ENCODE measurements at regions not wholly inside any gene's neighbourhood (a gene's known extent, or its start where the extent isn't known, plus 50 kb on each side); places are given as distances from the start of the nearest gene placed in this dataset.

DNA sequence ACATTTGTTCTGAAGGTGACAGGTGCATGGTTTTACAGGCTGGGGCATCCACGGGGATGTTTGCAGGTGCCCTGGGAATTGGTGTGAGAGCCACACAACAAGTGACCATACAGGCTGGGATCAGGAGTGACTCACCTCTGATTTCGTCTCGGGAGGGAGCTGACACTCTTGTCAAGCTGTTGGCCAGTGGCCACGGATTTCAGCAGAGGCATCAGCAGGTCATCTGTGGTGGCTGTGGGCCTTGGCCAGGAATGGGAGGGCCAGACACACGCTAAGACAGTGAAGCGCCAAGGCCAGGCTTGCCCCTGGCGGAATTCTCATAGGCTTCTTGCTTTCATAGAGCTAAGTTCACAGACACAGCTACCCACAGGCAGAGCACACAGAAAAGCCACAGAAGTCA, 108.6 kb downstream of the HSPH1 start:
- H3K27ac ChIP-seq, result no peak overlapping the region
- no peak overlapping the region for H3K4me3 ChIP-seq
- peak in 1 of 2 donors; percentile 9 for TF ChIP-seq POLR2A (IDR thresholded peaks at IDR 0.05)
- TF ChIP-seq, protein P1, sequence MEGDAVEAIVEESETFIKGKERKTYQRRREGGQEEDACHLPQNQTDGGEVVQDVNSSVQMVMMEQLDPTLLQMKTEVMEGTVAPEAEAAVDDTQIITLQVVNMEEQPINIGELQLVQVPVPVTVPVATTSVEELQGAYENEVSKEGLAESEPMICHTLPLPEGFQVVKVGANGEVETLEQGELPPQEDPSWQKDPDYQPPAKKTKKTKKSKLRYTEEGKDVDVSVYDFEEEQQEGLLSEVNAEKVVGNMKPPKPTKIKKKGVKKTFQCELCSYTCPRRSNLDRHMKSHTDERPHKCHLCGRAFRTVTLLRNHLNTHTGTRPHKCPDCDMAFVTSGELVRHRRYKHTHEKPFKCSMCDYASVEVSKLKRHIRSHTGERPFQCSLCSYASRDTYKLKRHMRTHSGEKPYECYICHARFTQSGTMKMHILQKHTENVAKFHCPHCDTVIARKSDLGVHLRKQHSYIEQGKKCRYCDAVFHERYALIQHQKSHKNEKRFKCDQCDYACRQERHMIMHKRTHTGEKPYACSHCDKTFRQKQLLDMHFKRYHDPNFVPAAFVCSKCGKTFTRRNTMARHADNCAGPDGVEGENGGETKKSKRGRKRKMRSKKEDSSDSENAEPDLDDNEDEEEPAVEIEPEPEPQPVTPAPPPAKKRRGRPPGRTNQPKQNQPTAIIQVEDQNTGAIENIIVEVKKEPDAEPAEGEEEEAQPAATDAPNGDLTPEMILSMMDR (IDR thresholded peaks at IDR 0.05), result no peak
- no peaks in the 10 kb centered on the region for H3K27me3 ChIP-seq
- H3K4me1 ChIP-seq (replicated peaks in 1 of 2), result no peaks in the 10 kb centered on the region
- H3K36me3 ChIP-seq (replicated peaks in 1 of 2), result no peaks in the 10 kb centered on the region
- peak; percentile 75 to 97 (median 94) for DNase-seq
- WGBS, 4 donors, result 15 to 53% (median 39%) methylated on average over 4 to 7 of the region's 7 CpGs
- no peaks in the 10 kb centered on the region for H3K9me3 ChIP-seq (replicated peaks in 1 of 3)
- intact Hi-C loops (cut with DNase I), result no loop called here

DNA sequence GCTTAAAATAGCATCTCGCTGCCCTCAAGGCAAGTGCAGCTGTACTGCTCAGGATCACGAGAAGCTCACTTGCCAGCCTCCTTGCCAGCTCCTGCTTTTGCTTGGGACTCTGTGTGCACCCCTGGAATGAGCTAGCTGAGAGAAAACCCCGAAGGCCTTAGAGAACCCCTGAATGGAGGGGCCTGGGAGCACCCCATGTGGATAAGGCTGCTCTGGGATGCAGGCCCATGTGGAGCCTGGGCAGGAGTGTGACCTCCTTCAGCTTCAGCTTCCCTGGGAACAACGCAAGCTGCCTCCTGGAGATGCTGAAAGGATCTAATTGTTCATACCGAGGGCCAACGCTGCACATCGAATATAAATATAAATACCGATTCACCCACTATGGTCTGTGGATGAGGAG, 109.2 kb downstream of the HSPH1 start:
- no peak overlapping the region for H3K27ac ChIP-seq
- DNase-seq, result no peak
- TF ChIP-seq, protein P1 (IDR thresholded peaks at IDR 0.05), result no peak
- no peak for TF ChIP-seq POLR2A (IDR thresholded peaks at IDR 0.05)

DNA sequence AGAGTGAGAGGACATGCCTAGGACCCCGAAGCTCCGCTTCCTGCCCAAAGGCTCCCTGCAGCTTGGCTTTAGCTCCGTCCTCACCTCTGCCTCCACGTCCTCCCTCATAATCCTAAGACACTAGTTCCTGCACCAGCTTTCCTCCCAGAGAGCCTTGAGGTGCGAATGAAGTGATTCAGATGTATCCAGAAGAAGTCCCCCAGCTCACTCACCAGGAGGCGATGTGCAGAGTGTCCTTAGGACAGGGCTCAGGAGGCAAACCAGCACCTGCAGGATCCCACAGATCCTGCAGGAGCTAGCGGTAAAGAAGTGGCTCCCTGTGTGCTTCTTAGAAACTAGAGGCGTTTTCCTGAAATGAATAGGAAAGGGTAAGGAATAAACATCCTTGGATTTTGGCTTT, 109.7 kb downstream of the HSPH1 start:
- peaks cover 0 to under 1% of the 10 kb centered on the region in 2 donors for H3K4me1 ChIP-seq (replicated peaks in 1 of 2)
- H3K27ac ChIP-seq, result no peak overlapping the region
- intact Hi-C loops (cut with DNase I), result no loop called here
- 85 to 88% (median 87%) methylated on average over 8 of the region's 8 CpGs for WGBS, 4 donors
- peak in 1 of 7 donors; percentile 20 for DNase-seq
- no peak overlapping the region for H3K4me3 ChIP-seq
- no peaks in the 10 kb centered on the region for H3K27me3 ChIP-seq
- H3K36me3 ChIP-seq (replicated peaks in 1 of 2), result no peaks in the 10 kb centered on the region
- no peaks in the 10 kb centered on the region for H3K9me3 ChIP-seq (replicated peaks in 1 of 3)
- TF ChIP-seq, protein P1 (IDR thresholded peaks at IDR 0.05), result no peak
- no peak for TF ChIP-seq POLR2A (IDR thresholded peaks at IDR 0.05)

More for the DNA sequence above, 109.2 kb downstream of the HSPH1 start:
- intact Hi-C loops (cut with DNase I), result no loop called here
- H3K36me3 ChIP-seq (replicated peaks in 1 of 2), result no peaks in the 10 kb centered on the region
- H3K4me1 ChIP-seq (replicated peaks in 1 of 2), result no peaks in the 10 kb centered on the region
- H3K27me3 ChIP-seq, result no peaks in the 10 kb centered on the region
- no peaks in the 10 kb centered on the region for H3K9me3 ChIP-seq (replicated peaks in 1 of 3)
- WGBS, 4 donors, result 84 to 93% (median 90%) methylated on average over 8 of the region's 8 CpGs
- H3K4me3 ChIP-seq, result no peak overlapping the region

DNA sequence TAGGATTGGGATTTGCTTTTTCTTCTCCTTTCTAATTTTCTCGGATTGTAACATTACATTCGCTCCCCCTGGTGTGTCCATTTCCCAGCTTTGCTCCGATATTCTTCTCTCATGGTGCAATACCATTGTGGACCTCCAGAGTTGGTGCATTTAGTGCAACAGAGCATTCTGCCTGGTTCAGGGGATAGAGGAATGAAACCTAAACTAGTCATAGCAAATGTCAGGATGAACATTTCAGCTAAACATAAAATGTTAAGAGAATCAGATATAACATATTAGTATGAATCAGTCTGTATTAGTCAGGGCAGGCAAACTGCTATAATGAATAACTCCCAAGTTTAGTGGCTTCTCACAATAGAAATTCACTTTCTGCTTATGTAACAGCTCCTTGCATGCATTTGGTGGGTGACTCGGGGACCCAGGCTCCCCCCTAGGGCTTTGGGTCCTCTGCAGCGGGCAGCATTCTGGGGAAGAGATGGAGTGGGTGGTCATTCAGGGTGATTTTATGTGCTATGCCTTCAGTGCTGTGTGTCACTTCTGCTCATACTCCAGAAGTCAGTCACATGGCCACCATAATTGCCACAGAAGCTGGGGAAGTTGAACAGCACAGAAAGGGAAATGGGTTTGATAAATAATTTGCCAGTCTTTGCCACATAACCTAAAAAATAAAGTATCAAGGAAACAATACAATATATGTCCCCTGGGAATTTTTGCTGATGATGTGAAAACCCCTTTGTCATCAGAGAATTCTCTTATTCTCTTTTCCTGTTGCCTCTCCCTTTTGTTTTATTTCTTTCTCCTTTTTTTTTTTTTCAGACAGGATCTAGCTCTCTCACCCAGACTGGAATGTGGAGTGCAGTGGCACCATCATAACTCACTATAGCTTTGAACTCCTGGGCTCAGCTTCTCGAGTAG, 111.0 kb downstream of the HSPH1 start:
- TF ChIP-seq, protein P1 (IDR thresholded peaks at IDR 0.05), result peak in 3 of 6 experiments; percentile 18 to 33 (median 23)
- no peak for TF ChIP-seq POLR2A (IDR thresholded peaks at IDR 0.05)
- WGBS, 4 donors, result 76 to 83% (median 79%) methylated on average over 6 of the region's 6 CpGs
- intact Hi-C loops (cut with DNase I), result no loop called here
- Histone ChIP-seq H3K9me3 (replicated peaks in 1 of 3) (no peaks in the 10 kb centered on the region), H3K27ac (no peak overlapping the region), H3K4me1 (replicated peaks in 1 of 2) (peaks cover 5 to 13% of the 10 kb centered on the region in 2 donors), H3K27me3 (no peaks in the 10 kb centered on the region), H3K36me3 (replicated peaks in 1 of 2) (no peaks in the 10 kb centered on the region), H3K4me3 (no peak overlapping the region)
- DNase-seq, result peak in 1 of 7 donors; percentile 39
